Hepatocyte (in vitro differentiated cells): ENCODE measurements at regions not wholly inside any gene's neighbourhood (a gene's known extent, or its start where the extent isn't known, plus 50 kb on each side); places are given as distances from the start of the nearest gene placed in this dataset.

Experiments used
- CTCF ChIP-seq: fragments of 200-600 bp; sonication (generic); IDR thresholded peaks from 2 replicates; pipeline ENCODE4 v1.5.1; 2016; ENCODE audit warnings: antibody characterized with exemption, mild to moderate bottlenecking; ENCODE audit not compliant: poor library complexity
- EZH2 ChIP-seq: fragments of 200-600 bp; sonication (generic); IDR thresholded peaks from 2 replicates; pipeline ENCODE4 v1.6.1; 2016; ENCODE audit warnings: antibody characterized with exemption, mild to moderate bottlenecking, borderline replicate concordance
- EZH2phosphoT487 ChIP-seq: fragments of 200-600 bp; sonication (generic); IDR thresholded peaks from one replicate; pipeline ENCODE4 v1.6.1; 2018; ENCODE audit warnings: antibody characterized with exemption, mild to moderate bottlenecking, low read depth, moderate library complexity; ENCODE audit not compliant: unreplicated experiment, severe bottlenecking

GRCh38 chr7:82542665-82543064 is 99.1 kb upstream of the CACNA2D1 start:
- TF ChIP-seq CTCF, result no peak
- no peak for TF ChIP-seq EZH2
- TF ChIP-seq EZH2phosphoT487, result no peak
